H9 (cell line): ENCODE measurements at regions not wholly inside any gene's neighbourhood (a gene's known extent, or its start where the extent isn't known, plus 50 kb on each side); places are given as distances from the start of the nearest gene placed in this dataset.

Source experiments
- DNase-seq: peaks from one replicate; pipeline ENCODE4 v3.0.0-alpha.2; 2017
- H2AFZ ChIP-seq: one replicate; pipeline ENCODE4 v1.6.1; 2013; ENCODE audit warnings: mild to moderate bottlenecking, low read length, control low read depth, moderate library complexity
- H2AK5ac ChIP-seq: 2 replicates; pipeline ENCODE4 v1.6.1; 2013; ENCODE audit warnings: low read length, control low read depth, mixed read lengths; ENCODE audit not compliant: insufficient read length
- H2BK120ac ChIP-seq: one replicate; pipeline ENCODE4 v1.6.1; 2013; ENCODE audit warnings: low read depth, mild to moderate bottlenecking, low read length, control low read depth, inconsistent platforms; ENCODE audit not compliant: poor library complexity, severe bottlenecking
- H2BK12ac ChIP-seq: 2 replicates; pipeline ENCODE4 v1.6.1; 2013; ENCODE audit warnings: low read length, control low read depth, mixed read lengths, low read depth; ENCODE audit not compliant: insufficient read length
- H2BK15ac ChIP-seq: 2 replicates; pipeline ENCODE4 v1.6.1; 2013; ENCODE audit warnings: low read depth, low read length, control low read depth
- H2BK20ac ChIP-seq: one replicate; pipeline ENCODE4 v1.6.1; 2013; ENCODE audit warnings: low read depth, mild to moderate bottlenecking, low read length, control low read depth, inconsistent platforms; ENCODE audit not compliant: poor library complexity, severe bottlenecking
- H2BK5ac ChIP-seq: 2 replicates; pipeline ENCODE4 v1.6.1; 2013; ENCODE audit warnings: low read length, control low read depth, mixed read lengths; ENCODE audit not compliant: insufficient read length
- H3K14ac ChIP-seq: 2 replicates; pipeline ENCODE4 v1.6.1; 2013; ENCODE audit warnings: low read length, control low read depth; ENCODE audit not compliant: insufficient read depth
- H3K18ac ChIP-seq: 2 replicates; pipeline ENCODE4 v1.6.1; 2013; ENCODE audit warnings: low read depth, mild to moderate bottlenecking, mixed read lengths, low read length, control low read depth; ENCODE audit not compliant: insufficient read length
- H3K23ac ChIP-seq: 2 replicates; pipeline ENCODE4 v1.6.1; 2013; ENCODE audit warnings: low read length, control low read depth, mixed read lengths, low read depth; ENCODE audit not compliant: insufficient read length
- H3K23me2 ChIP-seq: 2 replicates; pipeline ENCODE4 v1.6.1; 2013; ENCODE audit warnings: low read depth, mild to moderate bottlenecking, mixed read lengths, low read length, control low read depth; ENCODE audit not compliant: insufficient read length, poor library complexity, severe bottlenecking
- H3K27ac ChIP-seq: 2 replicates; pipeline ENCODE4 v1.5.1; 2013; ENCODE audit warnings: low read length, control low read depth, mixed read lengths, low read depth; ENCODE audit not compliant: insufficient read length
- H3K27me3 ChIP-seq: 2 replicates; pipeline ENCODE4 v1.6.1; 2013; ENCODE audit warnings: low read length, control low read depth, inconsistent platforms; ENCODE audit not compliant: insufficient read depth
- H3K4ac ChIP-seq: 2 replicates; pipeline ENCODE4 v1.6.1; 2013; ENCODE audit warnings: low read depth, mild to moderate bottlenecking, control low read depth, inconsistent platforms, low read length, moderate library complexity
- H3K4me1 ChIP-seq: 2 replicates; pipeline ENCODE4 v1.6.1; 2013; ENCODE audit warnings: low read length, control low read depth, inconsistent platforms; ENCODE audit not compliant: insufficient read depth
- H3K4me2 ChIP-seq: 2 replicates; pipeline ENCODE4 v1.6.1; 2013; ENCODE audit warnings: low read length, control low read depth, mixed read lengths; ENCODE audit not compliant: insufficient read length, insufficient read depth
- H3K56ac ChIP-seq: 2 replicates; pipeline ENCODE4 v1.6.1; 2013; ENCODE audit warnings: low read depth, mild to moderate bottlenecking, mixed read lengths, low read length, control low read depth; ENCODE audit not compliant: insufficient read length
- H3K79me1 ChIP-seq: 2 replicates; pipeline ENCODE4 v1.6.1; 2013; ENCODE audit warnings: low read depth, mild to moderate bottlenecking, moderate library complexity, low read length, control low read depth, inconsistent platforms; ENCODE audit not compliant: insufficient read depth, poor library complexity, severe bottlenecking
- H3K79me2 ChIP-seq: 2 replicates; pipeline ENCODE4 v1.6.1; 2013; ENCODE audit warnings: low read length, control low read depth, inconsistent platforms; ENCODE audit not compliant: insufficient read depth
- H3K9ac ChIP-seq: 2 replicates; pipeline ENCODE4 v1.6.1; 2013; ENCODE audit warnings: low read length, control low read depth, mixed read lengths; ENCODE audit not compliant: insufficient read length; ENCODE audit errors: extremely low read depth
- H3K9me3 ChIP-seq: one replicate; pipeline ENCODE4 v1.6.1; 2013; ENCODE audit warnings: low read depth, low read length, inconsistent platforms; ENCODE audit not compliant: control insufficient read depth
- H3T11ph ChIP-seq: one replicate; pipeline ENCODE4 v1.6.1; 2013; ENCODE audit warnings: mild to moderate bottlenecking, low read length, control low read depth, inconsistent platforms
- H4K20me1 ChIP-seq: one replicate; pipeline ENCODE4 v1.6.1; 2013; ENCODE audit not compliant: control insufficient read depth, insufficient read length, insufficient read depth
- H4K5ac ChIP-seq: 2 replicates; pipeline ENCODE4 v1.6.1; 2013; ENCODE audit warnings: low read depth, mild to moderate bottlenecking, mixed read lengths, low read length, control low read depth; ENCODE audit not compliant: insufficient read length
- H4K8ac ChIP-seq: replicated peaks from 2 replicates; pipeline ENCODE4 v1.6.1; 2013; ENCODE audit warnings: low read length, control low read depth, mixed read lengths, low read depth; ENCODE audit not compliant: insufficient read length
- H4K91ac ChIP-seq: 2 replicates; pipeline ENCODE4 v1.6.1; 2013; ENCODE audit warnings: low read depth, mild to moderate bottlenecking, moderate library complexity, mixed read lengths, low read length, control low read depth; ENCODE audit not compliant: insufficient read length
- H3K27ac Mint-ChIP-seq, 3 experiments: 2 replicates in 2 of 3; 3 replicates in 1 of 3; pipeline ENCODE4 v1.8.0; 2020 to 2021; ENCODE audit warnings: mixed read lengths in 3 of 3, mild to moderate bottlenecking in 1 of 3, moderate library complexity in 1 of 3
- H3K27me3 Mint-ChIP-seq: 2 replicates; pipeline ENCODE4 v1.8.0; 2021; ENCODE audit warnings: low read depth, mild to moderate bottlenecking, moderate library complexity, mixed read lengths
- H3K36me3 Mint-ChIP-seq, 3 experiments: 2 replicates in 2 of 3; 3 replicates in 1 of 3; pipeline ENCODE4 v1.8.0; 2020 to 2021; ENCODE audit warnings: low read depth in 3 of 3, mixed read lengths in 3 of 3; ENCODE audit not compliant: insufficient read depth in 1 of 3
- H3K4me1 Mint-ChIP-seq, 2 experiments: 2 replicates each; pipeline ENCODE4 v1.8.0; 2020; ENCODE audit warnings: mixed read lengths in 2 of 2
- H3K4me3 Mint-ChIP-seq, 2 experiments: 2 replicates in 1 of 2; 3 replicates in 1 of 2; pipeline ENCODE4 v1.8.0; 2020 to 2021; ENCODE audit warnings: mild to moderate bottlenecking in 2 of 2, mixed read lengths in 2 of 2, moderate library complexity in 1 of 2
- H3K9me3 Mint-ChIP-seq, 2 experiments: 2 replicates in 1 of 2; 3 replicates in 1 of 2; pipeline ENCODE4 v1.8.0; 2020; ENCODE audit warnings: mild to moderate bottlenecking in 2 of 2, mixed read lengths in 2 of 2, moderate library complexity in 1 of 2
- CTCF ChIP-seq: fragments of 200-600 bp; sonication (generic); conservative IDR thresholded peaks from 3 replicates; pipeline ENCODE4 v1.8.0; 2021; ENCODE audit warnings: antibody characterized with exemption, mild to moderate bottlenecking
- WGBS: extraction: QIAGEN DNeasy Blood & Tissue Kit; methylation state at CpG from one replicate; pipeline ENCODE4 v1.1.7; 2013; ENCODE audit warnings: missing lambda C conversion rate, low lambda C conversion rate, mixed read lengths; ENCODE audit not compliant: insufficient read length; ENCODE audit errors: extremely low coverage; 5-methylcytosine and 5-hydroxymethylcytosine counted together

- H3K27me3 ChIP-seq: no peaks in the 10 kb centered on the region
- H3K23ac ChIP-seq: no peak overlapping the region
- no peak overlapping the region for H3K18ac ChIP-seq
- H3K4me1 ChIP-seq: peaks cover 3% of the 10 kb centered on the region; the same call in 1 of the 2 replicates
- no peak overlapping the region for H2BK120ac ChIP-seq
- H3K56ac ChIP-seq: no peak overlapping the region
- H2AK5ac ChIP-seq: no peak overlapping the region
- no peak for TF ChIP-seq CTCF
- no peak overlapping the region for H2AFZ ChIP-seq
- H3K23me2 ChIP-seq: no peaks in the 10 kb centered on the region
- H4K20me1 ChIP-seq: no peaks in the 10 kb centered on the region
- H3K4me2 ChIP-seq: no peak overlapping the region
- no peak overlapping the region for H3K14ac ChIP-seq
- no peak for DNase-seq
- no peak overlapping the region for H2BK15ac ChIP-seq
- H3K4ac ChIP-seq: no peak overlapping the region
- H3K27ac ChIP-seq: no peak overlapping the region
- peaks cover 0 to 7% (median 2%) of the 10 kb centered on the region in 3 experiments; a peak in 5 of 7 replicates for H3K36me3 Mint-ChIP-seq
- H3K27ac Mint-ChIP-seq: no peak overlapping the region
- no peaks in the 10 kb centered on the region for H3K9me3 ChIP-seq
- H3K9me3 Mint-ChIP-seq: no peaks in the 10 kb centered on the region; a peak in 2 of 5 replicates
- H3T11ph ChIP-seq: no peak overlapping the region
- H2BK20ac ChIP-seq: no peak overlapping the region
- peaks cover 14 to 21% of the 10 kb centered on the region in 2 experiments for H3K4me1 Mint-ChIP-seq
- no peak overlapping the region for H3K9ac ChIP-seq
- no peak overlapping the region for H2BK5ac ChIP-seq
- H3K79me2 ChIP-seq: no peaks in the 10 kb centered on the region
- H3K4me3 Mint-ChIP-seq: no peak overlapping the region
- no peak overlapping the region for H4K91ac ChIP-seq
- H4K8ac ChIP-seq: no peak overlapping the region
- no peak overlapping the region for H4K5ac ChIP-seq
- WGBS: no CpG with 5 or more reads among the region's 11 CpGs
- H2BK12ac ChIP-seq: no peak overlapping the region
- no peaks in the 10 kb centered on the region; the same call in none of the 2 replicates for H3K27me3 Mint-ChIP-seq
- no peaks in the 10 kb centered on the region for H3K79me1 ChIP-seq
Measured at GRCh38 chr14:97688631-97689336, 891.6 kb downstream of the VRK1 start.
